Erythroblast (primary cell): ENCODE measurements at regions not wholly inside any gene's neighbourhood (a gene's known extent, or its start where the extent isn't known, plus 50 kb on each side); places are given as distances from the start of the nearest gene placed in this dataset.

Source experiments
- GATA1 ChIP-seq: IDR thresholded peaks from 2 replicates; pipeline ENCODE4 v1.6.1; 2011; ENCODE audit warnings: low read depth, mild to moderate bottlenecking, control low read depth, low read length, moderate library complexity
- POLR2A ChIP-seq: IDR thresholded peaks from 2 replicates; pipeline ENCODE4 v1.6.1; 2011; ENCODE audit warnings: mild to moderate bottlenecking, low read length

- TF ChIP-seq POLR2A, result no peak
- no peak for TF ChIP-seq GATA1
These were observed 113.4 kb downstream of the MAB21L3 start for GRCh38 chr1:116224561-116224960.
